ENCODE measurements at regions not wholly inside any gene's neighbourhood (a gene's known extent, or its start where the extent isn't known, plus 50 kb on each side); places are given as distances from the start of the nearest gene placed in this dataset.
"Not testable (repeated sequence)": the region's sequence is repeated elsewhere in the genome, so short reads cannot be mapped to it uniquely, and the experiment has no call there.

- no peak for DNase-seq (ENCODE audit: low spot score)
These were observed 532.7 kb upstream of the OLFM3 start for GRCh38 chr1:102529446-102529845.

- no peak for DNase-seq (ENCODE audit: low spot score)
These were observed 504.0 kb upstream of the OLFM3 start for GRCh38 chr1:102500758-102501157.

GRCh38 chr1:102498929-102499328 is 502.2 kb upstream of the OLFM3 start:
- DNase-seq (ENCODE audit: low spot score): no peak

GRCh38 chr1:102497810-102498209 is 501.1 kb upstream of the OLFM3 start:
- not testable (repeated sequence) for DNase-seq (ENCODE audit: low spot score)

GRCh38 chr1:102472520-102472919 is 475.8 kb upstream of the OLFM3 start:
- DNase-seq (ENCODE audit: low spot score): no peak

GRCh38 chr1:102470767-102471166 is 474.0 kb upstream of the OLFM3 start:
- no peak for DNase-seq (ENCODE audit: low spot score)

- DNase-seq (ENCODE audit: low spot score): no peak
These were observed 469.8 kb upstream of the OLFM3 start for GRCh38 chr1:102466487-102466886.

- no peak for DNase-seq (ENCODE audit: low spot score)
These were observed 466.6 kb upstream of the OLFM3 start for GRCh38 chr1:102463328-102463727.

- DNase-seq (ENCODE audit: low spot score): not testable (repeated sequence)
These were observed 445.6 kb upstream of the OLFM3 start for GRCh38 chr1:102442317-102442716.

GRCh38 chr1:102435483-102435882 is 438.8 kb upstream of the OLFM3 start:
- no peak for DNase-seq (ENCODE audit: low spot score)

GRCh38 chr1:102434421-102434820 is 437.7 kb upstream of the OLFM3 start:
- DNase-seq (ENCODE audit: low spot score): no peak

- DNase-seq (ENCODE audit: low spot score): no peak
These were observed 434.5 kb upstream of the OLFM3 start for GRCh38 chr1:102431253-102431652.

GRCh38 chr1:102420034-102420433 is 423.3 kb upstream of the OLFM3 start:
- no peak for DNase-seq (ENCODE audit: low spot score)

All from putamen (tissue), 1 donor.